IMR-90 (cell line): ENCODE measurements at regions not wholly inside any gene's neighbourhood (a gene's known extent, or its start where the extent isn't known, plus 50 kb on each side); places are given as distances from the start of the nearest gene placed in this dataset.

Experiments used
- ATAC-seq: fragments of 200-7000 bp; cut with Tn5 transposase; 2 replicates; pipeline ENCODE4 v1.9.1; 2020; ENCODE audit warnings: low read depth, mild to moderate bottlenecking, moderate library complexity
- BruUV-seq: library from RNA; stranded (reverse); fragments of 400-500 nt; replicated peaks from 2 replicates; lab custom pipeline; 2021; lab: Mats Ljungman, UMichigan
- CTCF ChIA-PET: fragments of 300-600 bp; formaldehyde crosslinking; extraction: SDS; loops from one replicate; lab custom pipeline; 2021; ENCODE audit warnings: antibody characterized with exemption; lab: Yijun Ruan, JAX
- POLR2A ChIA-PET: fragments of 300-600 bp; sonication (Branson Sonifier 250); formaldehyde crosslinking; loops from one replicate; lab custom pipeline; 2022; ENCODE audit warnings: antibody characterized with exemption; ENCODE audit not compliant: unreplicated experiment; lab: Charles Lee
- DNase-seq: peaks from one replicate; pipeline ENCODE4 v3.0.0; 2013
- H2AFZ ChIP-seq: replicated peaks from 2 replicates; pipeline ENCODE3; 2013; ENCODE audit warnings: low read length, mild to moderate bottlenecking; ENCODE audit not compliant: poor library complexity
- H2AK5ac ChIP-seq: 2 replicates; pipeline ENCODE4 v1.6.1; 2013; ENCODE audit warnings: low read depth, low read length, inconsistent platforms
- H2AK9ac ChIP-seq: replicated peaks from 2 replicates; pipeline ENCODE3; 2013; ENCODE audit warnings: mild to moderate bottlenecking, low read depth, low read length, moderate library complexity; ENCODE audit not compliant: poor library complexity
- H2BK120ac ChIP-seq: 2 replicates; pipeline ENCODE4 v1.6.1; 2013; ENCODE audit warnings: low read depth, low read length, inconsistent platforms
- H2BK15ac ChIP-seq: 3 replicates; pipeline ENCODE4 v1.6.1; 2013; ENCODE audit warnings: low read depth, low read length, inconsistent platforms
- H2BK20ac ChIP-seq: 2 replicates; pipeline ENCODE4 v1.6.1; 2013; ENCODE audit warnings: low read depth, mild to moderate bottlenecking, inconsistent platforms, low read length, moderate library complexity
- H2BK5ac ChIP-seq: 2 replicates; pipeline ENCODE4 v1.6.1; 2013; ENCODE audit warnings: mild to moderate bottlenecking, low read depth, low read length, inconsistent platforms; ENCODE audit not compliant: poor library complexity, severe bottlenecking
- H3K14ac ChIP-seq: replicated peaks from 2 replicates; pipeline ENCODE4 v1.6.1; 2013; ENCODE audit warnings: low read depth, low read length, inconsistent platforms
- H3K18ac ChIP-seq: 2 replicates; pipeline ENCODE4 v1.6.1; 2013; ENCODE audit warnings: low read depth, low read length, control low read depth
- H3K23ac ChIP-seq: 2 replicates; pipeline ENCODE4 v1.6.1; 2013; ENCODE audit warnings: low read depth, low read length, inconsistent platforms
- H3K27ac ChIP-seq: 2 replicates; pipeline ENCODE4 v1.5.1; 2013; ENCODE audit warnings: mild to moderate bottlenecking, control low read depth, low read length; ENCODE audit not compliant: insufficient read depth
- H3K27me3 ChIP-seq: 2 replicates; pipeline ENCODE4 v1.6.1; 2013; ENCODE audit warnings: low read length; ENCODE audit not compliant: control insufficient read depth, insufficient read depth
- H3K36me3 ChIP-seq: 2 replicates; pipeline ENCODE4 v1.6.1; 2013; ENCODE audit warnings: low read length, mixed read lengths; ENCODE audit not compliant: control insufficient read depth, insufficient read depth
- H3K4ac ChIP-seq: 2 replicates; pipeline ENCODE4 v1.6.1; 2013; ENCODE audit warnings: low read depth, low read length, inconsistent platforms
- H3K4me1 ChIP-seq: 2 replicates; pipeline ENCODE4 v1.6.1; 2013; ENCODE audit warnings: low read length, mixed read lengths; ENCODE audit not compliant: control insufficient read depth, insufficient read depth
- H3K4me2 ChIP-seq: 2 replicates; pipeline ENCODE4 v1.6.1; 2013; ENCODE audit warnings: low read depth, mild to moderate bottlenecking, control low read depth, low read length, moderate library complexity
- H3K4me3 ChIP-seq: 2 replicates; pipeline ENCODE4 v1.5.1; 2013; ENCODE audit warnings: low read depth, mild to moderate bottlenecking, control low read depth, low read length, moderate library complexity; ENCODE audit not compliant: insufficient read depth
- H3K56ac ChIP-seq: 2 replicates; pipeline ENCODE4 v1.6.1; 2013; ENCODE audit warnings: low read length, inconsistent platforms; ENCODE audit not compliant: insufficient read depth; ENCODE audit errors: extremely low read depth
- H3K79me1 ChIP-seq, 2 experiments: 2 replicates each; pipeline ENCODE4 v1.6.1; 2013; ENCODE audit warnings: low read length in 2 of 2, inconsistent platforms in 1 of 2, low read depth in 1 of 2
- H3K9ac ChIP-seq: 2 replicates; pipeline ENCODE4 v1.6.1; 2013; ENCODE audit warnings: low read depth, low read length, control low read depth
- H3K9me1 ChIP-seq: 2 replicates; pipeline ENCODE4 v1.6.1; 2013; ENCODE audit warnings: low read length, inconsistent platforms; ENCODE audit not compliant: insufficient read depth
- H3K9me3 ChIP-seq: 2 replicates; pipeline ENCODE4 v1.6.1; 2013; ENCODE audit warnings: low read length; ENCODE audit not compliant: control insufficient read depth, insufficient read depth
- H4K20me1 ChIP-seq: 2 replicates; pipeline ENCODE4 v1.6.1; 2013; ENCODE audit warnings: low read length, inconsistent platforms; ENCODE audit not compliant: insufficient read depth
- H4K5ac ChIP-seq: 2 replicates; pipeline ENCODE4 v1.6.1; 2013; ENCODE audit warnings: mild to moderate bottlenecking, low read depth, low read length, control low read depth
- H4K8ac ChIP-seq, 2 experiments: 2 replicates each; pipeline ENCODE4 v1.6.1; 2013; ENCODE audit warnings: low read depth in 2 of 2, low read length in 2 of 2, control low read depth in 1 of 2, inconsistent platforms in 1 of 2
- H4K91ac ChIP-seq: 2 replicates; pipeline ENCODE4 v1.6.1; 2013; ENCODE audit warnings: low read depth, low read length, inconsistent platforms; ENCODE audit not compliant: insufficient read depth
- BHLHE40 ChIP-seq: fragments of 150-350 bp; IDR thresholded peaks from 2 replicates; pipeline ENCODE4 v1.6.1; 2016; ENCODE audit warnings: mild to moderate bottlenecking, low read depth, low read length
- CEBPB ChIP-seq: IDR thresholded peaks from 2 replicates; pipeline ENCODE4 v1.6.1; 2012; ENCODE audit warnings: low read depth, low read length, improper control_type of control experiment
- CHD1 ChIP-seq: IDR thresholded peaks from 2 replicates; pipeline ENCODE4 v1.6.1; 2012; ENCODE audit warnings: low read depth, low read length, improper control_type of control experiment
- CTCF ChIP-seq: conservative IDR thresholded peaks from 2 replicates; pipeline ENCODE4 v1.5.1; 2012; ENCODE audit warnings: mild to moderate bottlenecking, low read depth, low read length, improper control_type of control experiment
- ELK1 ChIP-seq: fragments of 150-350 bp; IDR thresholded peaks from 2 replicates; pipeline ENCODE4 v1.6.1; 2016; ENCODE audit warnings: low read depth, mild to moderate bottlenecking, low read length, moderate library complexity, borderline replicate concordance
- FOS ChIP-seq: fragments of 150-350 bp; IDR thresholded peaks from 2 replicates; pipeline ENCODE4 v1.6.1; 2016; ENCODE audit warnings: low read depth, low read length
- MAFK ChIP-seq: IDR thresholded peaks from 2 replicates; pipeline ENCODE4 v1.6.1; 2012; ENCODE audit warnings: low read depth, low read length, improper control_type of control experiment
- MAZ ChIP-seq: IDR thresholded peaks from 2 replicates; pipeline ENCODE4 v1.6.1; 2012; ENCODE audit warnings: low read depth, mild to moderate bottlenecking, low read length, improper control_type of control experiment, moderate library complexity, borderline replicate concordance
- NFE2L2 ChIP-seq: fragments of 150-350 bp; IDR thresholded peaks from 2 replicates; pipeline ENCODE4 v1.6.1; 2016; ENCODE audit warnings: low read depth, mild to moderate bottlenecking, low read length
- POLR2A ChIP-seq: IDR thresholded peaks from 2 replicates; pipeline ENCODE4 v1.6.1; 2012; ENCODE audit warnings: mild to moderate bottlenecking, low read depth, low read length
- RAD21 ChIP-seq: IDR thresholded peaks from 2 replicates; pipeline ENCODE4 v1.6.1; 2012; ENCODE audit warnings: low read length, improper control_type of control experiment
- RFX5 ChIP-seq: IDR thresholded peaks from 2 replicates; pipeline ENCODE4 v1.8.0; 2012; ENCODE audit warnings: low read depth, mild to moderate bottlenecking, low read length, moderate library complexity
- SMC3 ChIP-seq: fragments of 150-350 bp; IDR thresholded peaks from 2 replicates; pipeline ENCODE4 v1.6.1; 2016; ENCODE audit warnings: low read depth, mild to moderate bottlenecking, antibody characterized with exemption, low read length, moderate library complexity
- USF2 ChIP-seq: fragments of 150-350 bp; IDR thresholded peaks from 2 replicates; pipeline ENCODE4 v1.6.1; 2017; ENCODE audit warnings: mild to moderate bottlenecking, antibody characterized with exemption, low read length, low read depth
- WGBS, 2 experiments: methylation state at CpG; one replicate each; pipeline versions ENCODE4 v1.1.5 to v1.1.7; 2013; ENCODE audit warnings: missing lambda C conversion rate in 2 of 2; ENCODE audit not compliant: insufficient read length in 1 of 2; ENCODE audit errors: extremely low coverage in 2 of 2; 5-methylcytosine and 5-hydroxymethylcytosine counted together
- dilution Hi-C: fragments of 300-500 bp; cut with HindIII; formaldehyde crosslinking; loops from one replicate; pipeline ENCODE4 v1.14.3; 2018; ENCODE audit warnings: low sequenced_read_pairs; ENCODE audit not compliant: unreplicated experiment
- in situ Hi-C: fragments of 300-500 bp; cut with MboI; formaldehyde crosslinking; loops from 3 replicates; pipeline ENCODE4 v1.14.3; 2019; ENCODE audit warnings: low sequenced_read_pairs, inconsistent platforms, mixed read lengths
- intact Hi-C: fragments of 100-400 bp; cut with micrococcal nuclease; formaldehyde crosslinking; loops from 2 replicates; pipeline ENCODE4 v1.10.0; 2022

GRCh38 chr3:107110596-107111305, 266.5 kb upstream of the CCDC54 start:
- H3K56ac ChIP-seq, result no peak overlapping the region
- H3K18ac ChIP-seq, result no peak overlapping the region
- no peak overlapping the region for H3K27ac ChIP-seq
- H2BK120ac ChIP-seq, result no peak overlapping the region
- dilution Hi-C loops, result no loop called here
- no peak overlapping the region for H3K4me3 ChIP-seq
- no peak overlapping the region for H4K91ac ChIP-seq
- no peak overlapping the region for H2BK5ac ChIP-seq
- in situ Hi-C loops, result no loop called here
- H2AK9ac ChIP-seq, result no peak overlapping the region
- no peak for ATAC-seq
- no peaks in the 10 kb centered on the region for H3K4me1 ChIP-seq
- no peak overlapping the region for H3K4me2 ChIP-seq
- H3K4ac ChIP-seq, result no peak overlapping the region
- no peak for TF ChIP-seq POLR2A
- TF ChIP-seq NFE2L2, result no peak
- TF ChIP-seq RAD21, result no peak
- no peak for TF ChIP-seq BHLHE40
- no peak for TF ChIP-seq CTCF
- TF ChIP-seq CEBPB, result no peak
- TF ChIP-seq SMC3, result no peak
- no peak for TF ChIP-seq FOS
- TF ChIP-seq MAZ, result no peak
- TF ChIP-seq USF2, result no peak
- no peak for TF ChIP-seq ELK1
- TF ChIP-seq CHD1, result no peak
- no peak for TF ChIP-seq RFX5
- TF ChIP-seq MAFK, result no peak
- ChIA-PET CTCF (interaction anchor here (0.6 kb wide), 1 partner anchor 1555 kb away, joined by 3 read pairs; no protein-coding TSS in a partner anchor), POLR2A (no interaction called here)
- no peaks in the 10 kb centered on the region for H3K9me1 ChIP-seq
- no peak overlapping the region for H2BK15ac ChIP-seq
- H3K23ac ChIP-seq, result no peak overlapping the region
- no peak overlapping the region for H2AK5ac ChIP-seq
- H3K9ac ChIP-seq, result no peak overlapping the region
- 60% methylated on average over 1 of the region's 3 CpGs; no CpG with 5 or more reads in 1 of the 2 experiments for WGBS, 2 experiments
- no peak overlapping the region for H4K5ac ChIP-seq
- no peak overlapping the region for H2BK20ac ChIP-seq
- intact Hi-C loops, result no loop called here
- H3K36me3 ChIP-seq, result no peaks in the 10 kb centered on the region
- H3K9me3 ChIP-seq, result no peaks in the 10 kb centered on the region
- no peak overlapping the region for H2AFZ ChIP-seq
- BruUV-seq, result no TSS peak
- DNase-seq, result no peak
- no peaks in the 10 kb centered on the region for H3K79me1 ChIP-seq
- no peaks in the 10 kb centered on the region for H4K20me1 ChIP-seq
- H3K27me3 ChIP-seq, result no peaks in the 10 kb centered on the region
- H4K8ac ChIP-seq, result no peak overlapping the region
- H3K14ac ChIP-seq, result no peak overlapping the region
